Mesendoderm (in vitro differentiated cells): ENCODE measurements at regions not wholly inside any gene's neighbourhood (a gene's known extent, or its start where the extent isn't known, plus 50 kb on each side); places are given as distances from the start of the nearest gene placed in this dataset.

Source experiments
- DNase-seq: peaks from one replicate; pipeline ENCODE4 v3.0.0; 2013
- H2AK5ac ChIP-seq: 2 replicates; pipeline ENCODE4 v1.6.1; 2013; ENCODE audit warnings: low read length, inconsistent platforms
- H2BK120ac ChIP-seq: 2 replicates; pipeline ENCODE4 v1.6.1; 2013; ENCODE audit warnings: low read depth, mild to moderate bottlenecking, low read length, moderate library complexity, mixed read lengths
- H2BK15ac ChIP-seq: replicated peaks from 2 replicates; pipeline ENCODE4 v1.6.1; 2013; ENCODE audit warnings: low read depth, mild to moderate bottlenecking, moderate library complexity
- H2BK5ac ChIP-seq: 2 replicates; pipeline ENCODE4 v1.6.1; 2013; ENCODE audit warnings: low read length, inconsistent platforms
- H3K18ac ChIP-seq: 2 replicates; pipeline ENCODE4 v1.6.1; 2013; ENCODE audit warnings: mild to moderate bottlenecking, low read length, mixed read lengths
- H3K23ac ChIP-seq: one replicate; pipeline ENCODE4 v1.6.1; 2013; ENCODE audit warnings: low read length
- H3K27ac ChIP-seq: 2 replicates; pipeline ENCODE4 v1.5.1; 2013; ENCODE audit warnings: low read depth, mild to moderate bottlenecking, inconsistent platforms, low read length, moderate library complexity
- H3K27me3 ChIP-seq: 2 replicates; pipeline ENCODE4 v1.6.1; 2013; ENCODE audit warnings: low read length, control low read depth, mild to moderate bottlenecking, inconsistent platforms; ENCODE audit not compliant: insufficient read depth, poor library complexity
- H3K36me3 ChIP-seq: 2 replicates; pipeline ENCODE4 v1.6.1; 2013; ENCODE audit warnings: low read length, inconsistent platforms; ENCODE audit not compliant: control insufficient read depth, insufficient read depth
- H3K4ac ChIP-seq: one replicate; pipeline ENCODE4 v1.6.1; 2013; ENCODE audit warnings: low read depth, mild to moderate bottlenecking, low read length, moderate library complexity
- H3K4me1 ChIP-seq: 2 replicates; pipeline ENCODE4 v1.6.1; 2013; ENCODE audit warnings: low read depth, low read length, inconsistent platforms; ENCODE audit not compliant: control insufficient read depth
- H3K4me2 ChIP-seq: 2 replicates; pipeline ENCODE4 v1.6.1; 2013; ENCODE audit warnings: low read length
- H3K4me3 ChIP-seq: 2 replicates; pipeline ENCODE4 v1.5.1; 2013; ENCODE audit warnings: mild to moderate bottlenecking, low read length
- H3K56ac ChIP-seq: one replicate; pipeline ENCODE4 v1.6.1; 2013; ENCODE audit warnings: low read length
- H3K79me1 ChIP-seq: 2 replicates; pipeline ENCODE4 v1.6.1; 2013; ENCODE audit warnings: low read length, inconsistent platforms
- H3K79me2 ChIP-seq: 2 replicates; pipeline ENCODE4 v1.6.1; 2013; ENCODE audit warnings: mild to moderate bottlenecking, low read length; ENCODE audit not compliant: control insufficient read depth, insufficient read depth
- H3K9ac ChIP-seq: 2 replicates; pipeline ENCODE4 v1.6.1; 2013; ENCODE audit warnings: low read length, inconsistent platforms
- H4K5ac ChIP-seq: one replicate; pipeline ENCODE4 v1.6.1; 2013; ENCODE audit warnings: low read length
- H4K8ac ChIP-seq: one replicate; pipeline ENCODE4 v1.6.1; 2013; ENCODE audit warnings: low read depth, mild to moderate bottlenecking, control low read depth, low read length, moderate library complexity
- WGBS: extraction: QIAGEN DNeasy Blood & Tissue Kit; methylation state at CpG from one replicate; pipeline ENCODE4 v1.1.7; 2013; ENCODE audit warnings: low lambda C conversion rate, missing lambda C conversion rate; ENCODE audit not compliant: insufficient coverage; ENCODE audit errors: extremely low coverage; 5-methylcytosine and 5-hydroxymethylcytosine counted together

DNA sequence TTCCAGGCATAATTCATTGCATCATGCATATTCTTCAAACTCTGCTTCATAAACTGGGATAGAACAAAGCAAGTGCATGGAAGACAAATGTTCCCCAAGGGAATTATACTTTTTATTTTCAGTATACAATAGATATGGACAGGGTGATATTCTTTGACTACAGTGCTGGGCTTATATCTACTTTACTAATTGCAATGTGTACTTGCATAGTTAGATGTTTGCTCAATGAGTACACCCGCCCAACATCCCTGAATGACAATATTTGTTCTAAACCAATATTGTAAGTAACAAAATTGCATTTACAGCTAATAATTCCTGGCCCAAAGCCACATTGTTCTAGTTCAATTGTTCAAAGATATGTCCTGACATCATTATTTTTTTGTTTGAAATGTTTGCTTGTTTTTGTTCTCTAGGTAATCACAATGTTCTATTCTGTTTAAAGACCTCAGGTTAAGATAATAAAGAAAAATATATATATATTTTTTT lies 171.4 kb downstream of the PTN start:
- no peaks in the 10 kb centered on the region for H3K27me3 ChIP-seq
- H3K4ac ChIP-seq: no peak overlapping the region
- no peaks in the 10 kb centered on the region for H3K4me1 ChIP-seq
- H4K5ac ChIP-seq: no peak overlapping the region
- no peak overlapping the region for H2BK15ac ChIP-seq
- no peaks in the 10 kb centered on the region for H3K79me2 ChIP-seq
- H3K56ac ChIP-seq: no peak overlapping the region
- no peak overlapping the region for H2BK120ac ChIP-seq
- no peak for DNase-seq
- H3K27ac ChIP-seq: no peak overlapping the region
- H3K4me3 ChIP-seq: no peak overlapping the region
- H3K23ac ChIP-seq: no peak overlapping the region
- no peak overlapping the region for H3K4me2 ChIP-seq
- H2BK5ac ChIP-seq: no peak overlapping the region
- no peak overlapping the region for H3K9ac ChIP-seq
- no peaks in the 10 kb centered on the region for H3K36me3 ChIP-seq
- H4K8ac ChIP-seq: no peak overlapping the region
- H3K79me1 ChIP-seq: no peaks in the 10 kb centered on the region
- no peak overlapping the region for H2AK5ac ChIP-seq
- WGBS: no CpG with 5 or more reads among the region's 1 CpG
- no peak overlapping the region for H3K18ac ChIP-seq

DNA sequence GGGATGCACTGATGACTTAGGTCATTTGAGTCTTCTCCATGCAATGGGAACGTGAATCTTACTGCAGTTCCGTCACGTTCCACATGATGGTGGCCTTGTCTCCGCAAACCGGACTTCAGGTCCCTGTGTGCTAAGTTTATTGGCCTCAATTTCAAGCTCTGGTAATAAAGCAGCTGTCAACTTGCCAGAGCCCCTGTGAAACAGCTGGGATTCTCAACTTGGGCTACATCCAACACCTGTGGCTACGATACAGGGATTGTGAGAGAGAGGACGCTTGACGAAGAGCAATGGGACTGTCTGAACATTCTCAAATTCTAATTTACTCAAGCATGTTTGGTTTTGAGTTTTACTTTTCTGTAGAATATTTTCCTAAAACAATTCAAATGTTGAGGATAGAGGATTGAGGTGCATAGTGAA lies 174.2 kb downstream of the PTN start:
- no peak overlapping the region for H3K9ac ChIP-seq
- peak; percentile 94 for DNase-seq
- no peak overlapping the region for H3K18ac ChIP-seq
- no peak overlapping the region for H4K8ac ChIP-seq
- no peak overlapping the region for H2AK5ac ChIP-seq
- no peak overlapping the region for H3K4me3 ChIP-seq
- no CpG with 5 or more reads among the region's 8 CpGs for WGBS
- H2BK15ac ChIP-seq: no peak overlapping the region
- H3K4me1 ChIP-seq: no peaks in the 10 kb centered on the region
- no peaks in the 10 kb centered on the region for H3K79me1 ChIP-seq
- no peaks in the 10 kb centered on the region for H3K79me2 ChIP-seq
- H3K23ac ChIP-seq: no peak overlapping the region
- no peak overlapping the region for H3K4me2 ChIP-seq
- no peak overlapping the region for H4K5ac ChIP-seq
- no peak overlapping the region for H3K27ac ChIP-seq
- H2BK120ac ChIP-seq: no peak overlapping the region
- H3K56ac ChIP-seq: no peak overlapping the region
- H2BK5ac ChIP-seq: no peak overlapping the region
- H3K27me3 ChIP-seq: no peaks in the 10 kb centered on the region
- no peaks in the 10 kb centered on the region for H3K36me3 ChIP-seq
- no peak overlapping the region for H3K4ac ChIP-seq

DNA sequence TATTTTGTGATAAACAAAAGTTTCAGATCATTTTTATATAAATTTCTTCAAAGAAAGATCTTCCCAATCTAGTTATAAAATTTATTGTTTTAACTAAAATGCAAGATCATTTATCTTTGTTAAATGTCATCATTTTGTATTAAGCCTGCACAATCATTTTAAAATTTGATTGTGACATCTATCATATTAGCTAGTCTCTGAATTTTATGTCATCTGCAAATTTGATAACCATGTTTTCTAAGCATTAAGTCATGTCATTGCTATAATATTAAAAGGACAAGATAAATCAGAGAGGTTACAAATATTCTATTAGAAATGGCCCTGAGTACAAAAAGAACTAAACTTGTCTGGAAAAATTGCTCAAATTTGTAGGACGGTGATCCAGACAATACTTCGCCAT lies 175.9 kb downstream of the PTN start:
- no peak overlapping the region for H2BK5ac ChIP-seq
- no peaks in the 10 kb centered on the region for H3K79me1 ChIP-seq
- no CpG with 5 or more reads among the region's 2 CpGs for WGBS
- no peaks in the 10 kb centered on the region for H3K79me2 ChIP-seq
- no peak overlapping the region for H3K9ac ChIP-seq
- no peak overlapping the region for H4K8ac ChIP-seq
- H3K18ac ChIP-seq: no peak overlapping the region
- no peak overlapping the region for H3K4ac ChIP-seq
- no peak for DNase-seq
- H3K4me1 ChIP-seq: no peaks in the 10 kb centered on the region
- no peak overlapping the region for H3K56ac ChIP-seq
- no peak overlapping the region for H2AK5ac ChIP-seq
- H3K4me3 ChIP-seq: no peak overlapping the region
- no peak overlapping the region for H3K27ac ChIP-seq
- no peaks in the 10 kb centered on the region for H3K27me3 ChIP-seq
- H4K5ac ChIP-seq: no peak overlapping the region
- H3K36me3 ChIP-seq: no peaks in the 10 kb centered on the region
- no peak overlapping the region for H3K4me2 ChIP-seq
- H2BK120ac ChIP-seq: no peak overlapping the region
- H2BK15ac ChIP-seq: no peak overlapping the region
- no peak overlapping the region for H3K23ac ChIP-seq

DNA sequence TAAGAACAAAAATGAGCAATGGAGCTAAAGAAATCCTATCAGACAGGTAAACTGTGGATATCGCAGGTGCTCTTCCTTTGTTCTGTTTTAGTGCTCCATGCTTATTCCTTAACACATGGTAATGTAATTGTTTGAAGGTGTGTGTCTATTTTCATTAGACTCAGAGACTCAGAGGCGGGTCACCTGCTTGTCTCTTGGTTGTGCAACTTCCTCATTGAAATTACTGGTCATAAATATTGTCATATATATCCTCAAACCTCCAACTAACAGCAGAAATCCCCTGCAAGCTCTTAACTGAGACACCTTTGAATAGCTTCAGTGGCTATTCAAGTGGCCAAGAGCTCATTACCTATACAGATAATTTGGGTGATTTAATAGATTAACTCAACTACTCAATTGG lies 177.2 kb downstream of the PTN start:
- Histone ChIP-seq H3K4me3 (no peak overlapping the region), H2AK5ac (no peak overlapping the region), H3K4me1 (no peaks in the 10 kb centered on the region), H3K9ac (no peak overlapping the region), H3K56ac (no peak overlapping the region), H3K23ac (no peak overlapping the region), H3K27me3 (no peaks in the 10 kb centered on the region), H3K36me3 (no peaks in the 10 kb centered on the region), H2BK15ac (no peak overlapping the region), H3K79me2 (no peaks in the 10 kb centered on the region), H2BK5ac (no peak overlapping the region), H3K4ac (no peak overlapping the region), H3K79me1 (no peaks in the 10 kb centered on the region), H2BK120ac (no peak overlapping the region), H3K4me2 (no peak overlapping the region), H3K27ac (no peak overlapping the region), H3K18ac (no peak overlapping the region), H4K8ac (no peak overlapping the region), H4K5ac (no peak overlapping the region)
- DNase-seq: no peak
- no CpG with 5 or more reads among the region's 2 CpGs for WGBS

DNA sequence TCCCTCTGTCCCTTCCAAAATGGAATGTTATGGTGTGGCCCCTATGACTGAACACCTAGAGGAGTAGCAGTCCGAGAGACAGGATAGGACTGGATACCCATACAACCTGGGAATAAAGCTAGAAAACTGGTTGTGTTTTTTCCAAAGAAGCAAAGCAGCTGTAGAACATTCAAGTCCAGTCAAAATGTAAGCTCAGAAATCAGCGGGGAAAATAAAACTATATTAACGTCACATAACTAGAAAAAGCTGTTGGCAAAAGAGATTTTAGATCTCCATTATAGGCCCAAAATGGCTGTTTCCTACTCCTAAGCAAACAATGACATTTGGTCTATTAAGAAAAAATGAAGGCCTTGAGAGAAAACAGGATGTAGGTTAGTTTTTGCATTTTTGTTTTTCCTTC lies 177.7 kb downstream of the PTN start:
- H2BK120ac ChIP-seq: no peak overlapping the region

DNA sequence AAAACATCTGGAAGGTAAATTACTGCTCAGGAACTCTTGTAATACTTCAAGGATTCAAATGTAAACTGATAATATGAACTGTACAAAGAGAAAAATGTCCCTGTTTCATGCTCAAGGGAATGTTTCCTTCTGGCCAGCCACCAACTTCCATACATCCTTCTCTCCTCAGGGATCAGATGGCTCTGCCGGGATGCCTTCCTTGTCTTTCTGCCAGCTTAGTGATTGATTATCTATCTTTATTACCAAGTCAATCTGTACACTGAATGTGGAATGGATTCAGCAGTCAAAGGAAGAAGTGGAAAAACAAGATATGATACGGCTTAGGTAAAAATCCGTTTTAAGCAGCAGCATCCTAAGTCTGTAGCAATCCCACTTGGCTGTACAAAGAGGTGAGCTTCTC lies 178.3 kb downstream of the PTN start:
- H2AK5ac ChIP-seq: no peak overlapping the region
- no CpG with 5 or more reads among the region's 3 CpGs for WGBS
- H3K4me2 ChIP-seq: no peak overlapping the region
- H3K9ac ChIP-seq: no peak overlapping the region
- H3K27me3 ChIP-seq: no peaks in the 10 kb centered on the region
- H2BK5ac ChIP-seq: no peak overlapping the region
- H3K4me1 ChIP-seq: peaks cover 1% of the 10 kb centered on the region
- H3K27ac ChIP-seq: no peak overlapping the region
- no peak overlapping the region for H4K8ac ChIP-seq
- no peaks in the 10 kb centered on the region for H3K36me3 ChIP-seq
- no peak for DNase-seq
- no peak overlapping the region for H3K4me3 ChIP-seq
- no peak overlapping the region for H3K56ac ChIP-seq
- H3K4ac ChIP-seq: no peak overlapping the region
- no peak overlapping the region for H2BK15ac ChIP-seq
- H3K79me1 ChIP-seq: no peaks in the 10 kb centered on the region
- no peaks in the 10 kb centered on the region for H3K79me2 ChIP-seq
- no peak overlapping the region for H4K5ac ChIP-seq
- no peak overlapping the region for H3K23ac ChIP-seq
- H3K18ac ChIP-seq: no peak overlapping the region
- H2BK120ac ChIP-seq: no peak overlapping the region

More for the DNA sequence above, 177.7 kb downstream of the PTN start:
- Histone ChIP-seq H3K27me3 (no peaks in the 10 kb centered on the region), H4K8ac (no peak overlapping the region), H2BK5ac (no peak overlapping the region), H3K4me2 (no peak overlapping the region), H4K5ac (no peak overlapping the region), H3K4me1 (peaks cover 1% of the 10 kb centered on the region), H3K4ac (no peak overlapping the region), H3K23ac (no peak overlapping the region), H3K18ac (no peak overlapping the region), H3K9ac (no peak overlapping the region), H3K79me2 (no peaks in the 10 kb centered on the region), H3K79me1 (no peaks in the 10 kb centered on the region), H3K56ac (no peak overlapping the region), H3K27ac (no peak overlapping the region), H3K4me3 (no peak overlapping the region), H2AK5ac (no peak overlapping the region), H2BK15ac (no peak overlapping the region), H3K36me3 (no peaks in the 10 kb centered on the region)
- WGBS: no CpG with 5 or more reads among the region's 3 CpGs
- no peak for DNase-seq
